Adrenal gland (tissue), 9 donors: ENCODE measurements at regions not wholly inside any gene's neighbourhood (a gene's known extent, or its start where the extent isn't known, plus 50 kb on each side); places are given as distances from the start of the nearest gene placed in this dataset.
"Not testable (repeated sequence)": the region's sequence is repeated elsewhere in the genome, so short reads cannot be mapped to it uniquely, and the experiment has no call there.

Experiments
- DNase-seq, 7 donors: peaks; one replicate each; pipeline ENCODE4 v3.0.0-alpha.2; 2019 to 2020
- H3K27ac ChIP-seq, 5 donors: fragments of 200-600 bp; sonication (generic) in 4 of 5; 1 replicate in 3 of 5; 2 replicates in 2 of 5; pipeline versions ENCODE4 v1.5.1 to v1.8.0; 2016 to 2020; ENCODE audit warnings: mild to moderate bottlenecking in 1 of 5
- H3K27me3 ChIP-seq: fragments of 200-600 bp; 2 replicates; pipeline ENCODE4 v1.8.0; 2021
- H3K36me3 ChIP-seq, 2 donors: fragments of 200-600 bp; replicated peaks in 1 of 2; 1 replicate in 1 of 2; 2 replicates in 1 of 2; pipeline versions ENCODE4 v1.5.1 to v1.8.0; 2018 to 2022
- H3K4me1 ChIP-seq, 2 donors: fragments of 200-600 bp; replicated peaks in 1 of 2; 1 replicate in 1 of 2; 2 replicates in 1 of 2; pipeline versions ENCODE4 v1.5.1 to v1.8.0; 2018 to 2021
- H3K4me3 ChIP-seq, 4 donors: fragments of 200-600 bp; sonication (generic) in 3 of 4; one replicate each; pipeline ENCODE4 v1.5.1; 2016 to 2018
- H3K9me3 ChIP-seq, 3 donors: fragments of 200-600 bp; sonication (generic) in 1 of 3; replicated peaks in 1 of 3; 1 replicate in 2 of 3; 2 replicates in 1 of 3; pipeline versions ENCODE4 v1.5.1 to v1.8.0; 2016 to 2021
- CTCF ChIP-seq, 6 experiments: fragments of 450-650 bp in 4 of 6; fragments of 200-600 bp in 2 of 6; sonication (generic) in 1 of 6; IDR thresholded peaks; 1 replicate in 5 of 6; 2 replicates in 1 of 6; pipeline versions ENCODE4 v1.5.1 to v1.8.0; 2016 to 2021; ENCODE audit warnings: antibody characterized with exemption in 6 of 6, mild to moderate bottlenecking in 2 of 6, moderate library complexity in 1 of 6
- POLR2A ChIP-seq, 2 donors: fragments of 450-650 bp; IDR thresholded peaks; one replicate each; pipeline ENCODE4 v1.6.1; 2017; ENCODE audit warnings: antibody characterized with exemption in 2 of 2, mild to moderate bottlenecking in 2 of 2, moderate library complexity in 1 of 2
- WGBS, 4 donors: extraction: QIAGEN DNeasy Blood & Tissue Kit in 2 of 4; methylation state at CpG; one replicate each; pipeline versions ENCODE4 v1.1.5 to v1.1.7; 2013 to 2017; 5-methylcytosine and 5-hydroxymethylcytosine counted together
- intact Hi-C, 2 donors: fragments of 100-400 bp; cut with DNase I; formaldehyde crosslinking; loops; one replicate each; pipeline versions ENCODE4 v1.14.1 to v1.15.0; 2022 to 2023
- donor health status: healthy with polysubstance abuse.
- donor health status: Bipolar disorder and iron deficiency.
- donor health status: DM: yes; HTN: yes; CAD: no.
- donor health status: DM: no; HTN: no; CAD: no.
- donor health status: DM: no; HTN: no; CAD: no.

- Histone ChIP-seq H3K4me3 (no peak overlapping the region), H3K36me3 (no peaks in the 10 kb centered on the region), H3K27ac (no peak overlapping the region), H3K9me3 (no peaks in the 10 kb centered on the region), H3K4me1 (no peaks in the 10 kb centered on the region), H3K27me3 (no peaks in the 10 kb centered on the region)
- 77 to 91% (median 81%) methylated on average over 2 of the region's 2 CpGs for whole genome bisulfite sequencing, 4 donors
- TF ChIP-seq POLR2A (IDR thresholded peaks at IDR 0.05) (no peak), CTCF (IDR thresholded peaks at IDR 0.05) (no peak)
- DNase-seq: no peak
- intact Hi-C loops: no loop called here
These were observed 237.6 kb upstream of the MME start for GRCh38 chr3:154842536-154842935.

- no peak overlapping the region for H3K4me3 ChIP-seq
- H3K9me3 ChIP-seq: no peaks in the 10 kb centered on the region
- intact Hi-C loops: no loop called here
- no peaks in the 10 kb centered on the region for H3K36me3 ChIP-seq
- TF ChIP-seq CTCF (IDR thresholded peaks at IDR 0.05): no peak
- TF ChIP-seq POLR2A (IDR thresholded peaks at IDR 0.05): no peak
- no peaks in the 10 kb centered on the region for H3K27me3 ChIP-seq
- no peaks in the 10 kb centered on the region for H3K4me1 ChIP-seq
- 58 to 82% (median 70%) methylated on average over 3 of the region's 3 CpGs for WGBS, 4 donors
- no peak overlapping the region for H3K27ac ChIP-seq
- DNase-seq: no peak
These were observed 244.5 kb upstream of the MME start for GRCh38 chr3:154835639-154836038.

GRCh38 chr3:154834831-154835230 lies 245.3 kb upstream of the MME start:
- intact Hi-C loops, H3K27me3 ChIP-seq, H3K4me1 ChIP-seq, DNase-seq, H3K27ac ChIP-seq, H3K4me3 ChIP-seq, H3K36me3 ChIP-seq, H3K9me3 ChIP-seq: not testable (repeated sequence)
- WGBS, 4 donors: 79 to 84% (median 83%) methylated on average over 12 of the region's 12 CpGs

GRCh38 chr3:154829929-154830328 lies 250.2 kb upstream of the MME start:
- Histone ChIP-seq H3K9me3 (no peaks in the 10 kb centered on the region), H3K4me3 (no peak overlapping the region), H3K27ac (no peak overlapping the region), H3K36me3 (no peaks in the 10 kb centered on the region), H3K27me3 (no peaks in the 10 kb centered on the region), H3K4me1 (no peaks in the 10 kb centered on the region)
- intact Hi-C loops: no loop called here
- no peak for DNase-seq
- TF ChIP-seq POLR2A (IDR thresholded peaks at IDR 0.05): no peak
- TF ChIP-seq CTCF (IDR thresholded peaks at IDR 0.05): no peak
- WGBS, 4 donors: 62 to 84% (median 79%) methylated on average over 2 of the region's 2 CpGs

GRCh38 chr3:154819491-154819890 lies 260.6 kb upstream of the MME start:
- no peak for DNase-seq
- H3K4me3 ChIP-seq: no peak overlapping the region
- H3K27me3 ChIP-seq: no peaks in the 10 kb centered on the region
- TF ChIP-seq CTCF (IDR thresholded peaks at IDR 0.05) (no peak), POLR2A (IDR thresholded peaks at IDR 0.05) (no peak)
- no peak overlapping the region for H3K27ac ChIP-seq
- 66 to 83% (median 78%) methylated on average over 3 of the region's 3 CpGs for WGBS, 4 donors
- intact Hi-C loops: no loop called here
- H3K36me3 ChIP-seq: no peaks in the 10 kb centered on the region
- H3K9me3 ChIP-seq: no peaks in the 10 kb centered on the region
- H3K4me1 ChIP-seq: no peaks in the 10 kb centered on the region
